ENCODE measurements at regions not wholly inside any gene's neighbourhood (a gene's known extent, or its start where the extent isn't known, plus 50 kb on each side); places are given as distances from the start of the nearest gene placed in this dataset.

DNA sequence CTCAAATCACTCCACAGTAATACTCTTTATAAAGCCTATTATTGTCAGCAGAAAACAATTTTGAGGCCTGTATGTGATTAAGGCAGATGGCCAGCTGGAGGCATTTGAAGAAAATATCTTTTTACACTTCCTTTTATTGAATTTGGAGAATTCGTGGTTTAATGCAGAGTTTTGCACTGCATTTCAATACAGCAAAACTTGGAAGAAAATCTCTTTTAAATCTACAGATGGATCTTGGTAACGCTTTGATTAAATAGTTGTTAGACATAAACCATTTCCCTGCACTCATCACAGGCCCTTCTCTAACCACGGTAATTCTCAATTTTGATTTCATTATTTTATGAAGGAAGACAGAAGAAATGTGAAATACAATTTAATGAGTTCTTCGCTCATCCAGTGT, 185.7 kb downstream of the RFC3 start:
- no peaks in the 10 kb centered on the region for H3K23me2 ChIP-seq (ENCODE audit: insufficient read length, low read depth, low read length, poor library complexity, severe bottlenecking)
- H3K4me1 Mint-ChIP-seq: peaks cover 5 to 8% of the 10 kb centered on the region in 2 experiments
- WGBS (ENCODE audit: extremely low coverage, insufficient read length, low lambda C conversion rate): no CpG with 5 or more reads among the region's 4 CpGs

More for the DNA sequence above, 185.7 kb downstream of the RFC3 start:
- H4K8ac ChIP-seq (replicated peaks; ENCODE audit: insufficient read length, low read depth, low read length): no peak overlapping the region
- no peak overlapping the region for H3K4me2 ChIP-seq (ENCODE audit: insufficient read depth, insufficient read length, low read length)
- no peak overlapping the region for H3K56ac ChIP-seq (ENCODE audit: insufficient read length, low read depth, low read length)
- no peak overlapping the region for H3K14ac ChIP-seq (ENCODE audit: insufficient read depth, low read length)
- H3K18ac ChIP-seq (ENCODE audit: insufficient read length, low read depth, low read length): no peak overlapping the region
- H3K4me1 ChIP-seq (ENCODE audit: insufficient read depth, low read length): no peaks in the 10 kb centered on the region
- H2BK120ac ChIP-seq (ENCODE audit: low read depth, low read length, poor library complexity, severe bottlenecking): no peak overlapping the region
- H3K4ac ChIP-seq (ENCODE audit: low read depth, low read length): no peak overlapping the region
- no peak overlapping the region for H3K9ac ChIP-seq (ENCODE audit: extremely low read depth, insufficient read length, low read length)
- H3K27ac ChIP-seq (ENCODE audit: insufficient read length, low read depth, low read length): no peak overlapping the region
- H2BK15ac ChIP-seq (ENCODE audit: low read depth, low read length): no peak overlapping the region
- no peaks in the 10 kb centered on the region for H3K9me3 ChIP-seq (ENCODE audit: control insufficient read depth, low read depth, low read length)
- no peak overlapping the region for H2BK5ac ChIP-seq (ENCODE audit: insufficient read length, low read length)
- no peak overlapping the region; a peak in 1 of 7 replicates for H3K27ac Mint-ChIP-seq
- no peaks in the 10 kb centered on the region for H3K9me3 Mint-ChIP-seq
- H3K27me3 Mint-ChIP-seq (ENCODE audit: low read depth): no peaks in the 10 kb centered on the region
- no peak for DNase-seq
- no peak overlapping the region for H4K5ac ChIP-seq (ENCODE audit: insufficient read length, low read depth, low read length)
- no peak overlapping the region for H3K4me3 Mint-ChIP-seq
- no peak overlapping the region for H2AFZ ChIP-seq (ENCODE audit: low read length)
- H2BK12ac ChIP-seq (ENCODE audit: insufficient read length, low read depth, low read length): no peak overlapping the region
- H2BK20ac ChIP-seq (ENCODE audit: low read depth, low read length, poor library complexity, severe bottlenecking): no peak overlapping the region
- H3T11ph ChIP-seq (ENCODE audit: low read length): no peak overlapping the region
- no peak overlapping the region for H2AK5ac ChIP-seq (ENCODE audit: insufficient read length, low read length)
- TF ChIP-seq, protein P1, sequence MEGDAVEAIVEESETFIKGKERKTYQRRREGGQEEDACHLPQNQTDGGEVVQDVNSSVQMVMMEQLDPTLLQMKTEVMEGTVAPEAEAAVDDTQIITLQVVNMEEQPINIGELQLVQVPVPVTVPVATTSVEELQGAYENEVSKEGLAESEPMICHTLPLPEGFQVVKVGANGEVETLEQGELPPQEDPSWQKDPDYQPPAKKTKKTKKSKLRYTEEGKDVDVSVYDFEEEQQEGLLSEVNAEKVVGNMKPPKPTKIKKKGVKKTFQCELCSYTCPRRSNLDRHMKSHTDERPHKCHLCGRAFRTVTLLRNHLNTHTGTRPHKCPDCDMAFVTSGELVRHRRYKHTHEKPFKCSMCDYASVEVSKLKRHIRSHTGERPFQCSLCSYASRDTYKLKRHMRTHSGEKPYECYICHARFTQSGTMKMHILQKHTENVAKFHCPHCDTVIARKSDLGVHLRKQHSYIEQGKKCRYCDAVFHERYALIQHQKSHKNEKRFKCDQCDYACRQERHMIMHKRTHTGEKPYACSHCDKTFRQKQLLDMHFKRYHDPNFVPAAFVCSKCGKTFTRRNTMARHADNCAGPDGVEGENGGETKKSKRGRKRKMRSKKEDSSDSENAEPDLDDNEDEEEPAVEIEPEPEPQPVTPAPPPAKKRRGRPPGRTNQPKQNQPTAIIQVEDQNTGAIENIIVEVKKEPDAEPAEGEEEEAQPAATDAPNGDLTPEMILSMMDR (conservative IDR thresholded peaks at IDR 0.05): no peak
- no peaks in the 10 kb centered on the region for H3K36me3 Mint-ChIP-seq (ENCODE audit: insufficient read depth in 1 of 3, low read depth in 3 of 3)
- H3K79me2 ChIP-seq (ENCODE audit: insufficient read depth, low read length): no peaks in the 10 kb centered on the region
- no peaks in the 10 kb centered on the region for H3K27me3 ChIP-seq (ENCODE audit: insufficient read depth, low read length)
- H4K20me1 ChIP-seq (ENCODE audit: control insufficient read depth, insufficient read depth, insufficient read length): no peaks in the 10 kb centered on the region
- no peaks in the 10 kb centered on the region for H3K79me1 ChIP-seq (ENCODE audit: insufficient read depth, low read depth, low read length, poor library complexity, severe bottlenecking)
- H3K23ac ChIP-seq (ENCODE audit: insufficient read length, low read depth, low read length): no peak overlapping the region
- no peak overlapping the region for H4K91ac ChIP-seq (ENCODE audit: insufficient read length, low read depth, low read length)

All from H9 (cell line).